Progenitor cell of endocrine pancreas (in vitro differentiated cells): ENCODE measurements at regions not wholly inside any gene's neighbourhood (a gene's known extent, or its start where the extent isn't known, plus 50 kb on each side); places are given as distances from the start of the nearest gene placed in this dataset.

Experiments
- DNase-seq: peaks from one replicate; pipeline ENCODE4 v3.0.0; 2021; ENCODE audit warnings: low spot score; ENCODE audit not compliant: unreplicated experiment
- H3K27ac Mint-ChIP-seq: 2 replicates; pipeline ENCODE4 v1.8.0; 2021; ENCODE audit warnings: mild to moderate bottlenecking, moderate library complexity, mixed read lengths
- H3K27me3 Mint-ChIP-seq: 2 replicates; pipeline ENCODE4 v1.8.0; 2021; ENCODE audit warnings: mixed read lengths
- H3K36me3 Mint-ChIP-seq: 2 replicates; pipeline ENCODE4 v1.8.0; 2022; ENCODE audit warnings: mixed read lengths; ENCODE audit not compliant: insufficient read depth
- H3K4me1 Mint-ChIP-seq: 2 replicates; pipeline ENCODE4 v1.8.0; 2021; ENCODE audit warnings: low read depth, mixed read lengths
- H3K4me3 Mint-ChIP-seq: 2 replicates; pipeline ENCODE4 v1.8.0; 2021; ENCODE audit warnings: low read depth, mild to moderate bottlenecking, moderate library complexity, mixed read lengths
- H3K9me3 Mint-ChIP-seq: 2 replicates; pipeline ENCODE4 v1.8.0; 2021; ENCODE audit warnings: low read depth, mixed read lengths
- TF ChIP-seq, protein P1 (sequence below): fragments of 200-600 bp; sonication (generic); IDR thresholded peaks from one replicate; pipeline ENCODE4 v1.5.0; 2021; ENCODE audit warnings: antibody characterized with exemption, mild to moderate bottlenecking; ENCODE audit not compliant: unreplicated experiment

DNA sequence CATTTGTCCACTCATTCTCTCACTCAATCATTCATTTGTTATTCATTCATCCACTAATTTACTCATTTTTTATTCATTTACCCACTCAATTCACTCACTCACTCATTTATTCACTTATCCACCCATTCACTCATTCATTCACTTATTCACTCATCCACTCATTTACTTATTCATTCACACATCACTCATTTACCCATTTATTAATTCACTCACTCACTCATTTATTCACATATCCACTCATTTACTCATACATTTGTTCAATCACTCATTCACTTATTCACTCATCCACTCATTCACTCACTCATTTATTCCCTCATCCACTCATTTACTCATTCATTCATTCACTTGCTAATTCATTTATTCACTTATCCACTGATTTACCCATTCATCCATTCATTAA is 129.1 kb downstream of the TTLL2 start:
- no peaks in the 10 kb centered on the region for H3K9me3 Mint-ChIP-seq
- no peak overlapping the region for H3K4me3 Mint-ChIP-seq
- no peak overlapping the region for H3K27ac Mint-ChIP-seq
- H3K4me1 Mint-ChIP-seq = peaks cover 9% of the 10 kb centered on the region
- TF ChIP-seq, protein P1, sequence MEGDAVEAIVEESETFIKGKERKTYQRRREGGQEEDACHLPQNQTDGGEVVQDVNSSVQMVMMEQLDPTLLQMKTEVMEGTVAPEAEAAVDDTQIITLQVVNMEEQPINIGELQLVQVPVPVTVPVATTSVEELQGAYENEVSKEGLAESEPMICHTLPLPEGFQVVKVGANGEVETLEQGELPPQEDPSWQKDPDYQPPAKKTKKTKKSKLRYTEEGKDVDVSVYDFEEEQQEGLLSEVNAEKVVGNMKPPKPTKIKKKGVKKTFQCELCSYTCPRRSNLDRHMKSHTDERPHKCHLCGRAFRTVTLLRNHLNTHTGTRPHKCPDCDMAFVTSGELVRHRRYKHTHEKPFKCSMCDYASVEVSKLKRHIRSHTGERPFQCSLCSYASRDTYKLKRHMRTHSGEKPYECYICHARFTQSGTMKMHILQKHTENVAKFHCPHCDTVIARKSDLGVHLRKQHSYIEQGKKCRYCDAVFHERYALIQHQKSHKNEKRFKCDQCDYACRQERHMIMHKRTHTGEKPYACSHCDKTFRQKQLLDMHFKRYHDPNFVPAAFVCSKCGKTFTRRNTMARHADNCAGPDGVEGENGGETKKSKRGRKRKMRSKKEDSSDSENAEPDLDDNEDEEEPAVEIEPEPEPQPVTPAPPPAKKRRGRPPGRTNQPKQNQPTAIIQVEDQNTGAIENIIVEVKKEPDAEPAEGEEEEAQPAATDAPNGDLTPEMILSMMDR = no peak
- no peak for DNase-seq
- no peaks in the 10 kb centered on the region for H3K27me3 Mint-ChIP-seq
- H3K36me3 Mint-ChIP-seq = no peaks in the 10 kb centered on the region

DNA sequence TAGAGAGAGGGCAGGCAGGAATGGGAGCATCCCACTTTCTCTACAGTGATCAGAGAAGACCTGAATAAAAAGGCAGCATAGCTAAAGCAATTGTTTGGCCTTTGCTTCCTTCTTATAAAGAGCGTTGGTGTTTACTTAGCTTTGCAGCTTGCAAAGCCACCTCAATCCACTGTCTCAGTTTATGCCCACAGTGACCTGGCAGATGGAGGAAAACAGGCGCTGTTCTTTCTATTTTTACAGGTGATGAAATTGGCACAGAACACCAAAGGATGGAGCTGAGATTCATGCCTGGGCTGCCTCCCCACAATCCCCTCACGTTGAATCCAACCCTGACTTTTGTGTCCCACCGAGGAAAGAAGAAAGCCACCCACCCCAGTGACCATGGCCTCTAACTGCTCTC is 130.5 kb downstream of the TTLL2 start:
- H3K9me3 Mint-ChIP-seq = no peaks in the 10 kb centered on the region
- no peak for DNase-seq
- H3K4me3 Mint-ChIP-seq = no peak overlapping the region
- H3K27me3 Mint-ChIP-seq = no peaks in the 10 kb centered on the region
- TF ChIP-seq, protein P1 = no peak
- no peaks in the 10 kb centered on the region for H3K36me3 Mint-ChIP-seq
- peaks cover 6% of the 10 kb centered on the region for H3K4me1 Mint-ChIP-seq
- H3K27ac Mint-ChIP-seq = no peak overlapping the region

DNA sequence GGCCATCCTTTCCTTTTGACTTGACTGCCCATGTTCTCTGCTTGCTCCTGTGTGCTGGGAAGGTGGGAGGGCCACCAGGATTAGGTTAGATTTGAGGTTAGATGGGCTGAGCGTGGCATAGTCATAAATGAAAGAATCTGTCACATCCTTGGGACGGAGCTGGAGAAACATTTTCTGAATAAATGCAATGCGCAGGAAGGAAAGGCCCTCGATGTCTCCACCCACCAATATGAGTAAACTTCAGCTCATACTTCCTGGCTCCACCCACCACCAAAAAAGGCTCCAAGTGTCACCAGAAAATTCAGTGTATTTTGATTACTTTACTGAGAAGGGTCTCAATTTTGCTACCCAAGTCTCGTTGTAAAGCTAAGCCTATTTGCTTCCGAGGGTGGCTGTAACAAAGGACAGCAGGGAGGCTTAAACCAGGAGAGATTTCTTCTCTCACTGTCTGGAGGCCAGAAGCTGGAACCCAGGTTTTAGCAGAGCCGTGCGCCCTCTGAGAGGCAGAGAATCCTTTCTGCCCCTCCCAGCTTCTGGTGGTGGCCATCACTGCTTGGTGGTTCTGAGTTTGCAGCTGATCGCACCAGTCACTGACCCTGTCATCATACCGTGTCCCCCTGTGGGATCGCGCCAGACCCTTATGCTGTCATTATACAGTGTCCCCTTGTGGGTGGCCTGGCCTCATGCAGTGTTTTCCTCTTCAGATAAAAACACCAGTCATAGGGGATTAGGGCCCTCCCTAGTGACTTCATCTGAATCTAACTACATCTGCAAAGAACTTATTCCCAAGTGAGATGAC is 137.8 kb downstream of the TTLL2 start:
- no peak for DNase-seq
- Mint-ChIP-seq H3K36me3 (no peaks in the 10 kb centered on the region), H3K9me3 (no peaks in the 10 kb centered on the region), H3K4me3 (no peak overlapping the region), H3K4me1 (peaks cover 3% of the 10 kb centered on the region), H3K27me3 (peaks cover 1% of the 10 kb centered on the region), H3K27ac (no peak overlapping the region)
- TF ChIP-seq, protein P1 = no peak

DNA sequence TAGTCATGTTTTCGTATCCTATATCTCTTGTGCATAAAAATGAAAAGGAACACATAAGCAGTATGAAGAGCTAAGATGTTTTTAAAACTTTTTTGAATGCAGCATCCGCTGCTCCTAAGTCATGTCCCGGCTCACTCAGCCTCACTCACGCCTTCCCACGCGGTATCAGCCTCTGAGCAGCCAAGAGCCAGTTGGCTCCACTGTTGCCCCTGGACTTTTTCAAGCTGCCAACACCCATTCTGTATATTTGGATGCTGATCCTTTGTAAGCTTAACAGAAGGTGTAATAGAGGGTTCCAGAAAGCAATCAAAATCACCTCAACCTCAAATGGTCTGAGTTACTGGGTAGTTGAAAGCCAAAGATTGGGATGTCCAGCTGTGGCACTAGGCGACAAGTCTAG is 139.3 kb downstream of the TTLL2 start:
- no peaks in the 10 kb centered on the region for H3K36me3 Mint-ChIP-seq
- no peak overlapping the region for H3K4me3 Mint-ChIP-seq
- no peaks in the 10 kb centered on the region for H3K9me3 Mint-ChIP-seq
- H3K27me3 Mint-ChIP-seq = peaks cover 2% of the 10 kb centered on the region
- TF ChIP-seq, protein P1 = no peak
- no peak overlapping the region for H3K27ac Mint-ChIP-seq
- no peak for DNase-seq
- H3K4me1 Mint-ChIP-seq = peaks cover 2% of the 10 kb centered on the region

DNA sequence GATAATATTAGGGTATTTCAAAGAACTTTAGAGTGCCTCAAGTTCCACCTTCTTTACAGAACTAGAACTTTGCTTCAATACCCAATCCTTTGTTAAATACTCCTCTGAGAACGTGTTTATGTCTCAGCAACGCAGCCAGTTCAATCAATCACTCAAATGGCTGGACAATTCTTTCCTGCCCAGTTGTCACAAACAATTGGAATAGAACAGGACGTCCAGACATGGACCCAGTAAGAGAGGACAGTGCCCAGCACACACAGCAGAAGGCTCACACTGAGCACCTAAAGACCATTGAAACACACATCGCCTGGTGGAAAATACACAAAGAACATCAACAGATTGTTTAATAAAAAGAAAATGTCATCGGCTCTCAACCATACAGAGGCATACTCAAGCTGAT is 140.6 kb downstream of the TTLL2 start:
- no peak for DNase-seq
- no peaks in the 10 kb centered on the region for H3K9me3 Mint-ChIP-seq
- no peak overlapping the region for H3K27ac Mint-ChIP-seq
- TF ChIP-seq, protein P1 = no peak
- no peaks in the 10 kb centered on the region for H3K36me3 Mint-ChIP-seq
- peaks cover 9% of the 10 kb centered on the region for H3K4me1 Mint-ChIP-seq
- peaks cover 7% of the 10 kb centered on the region for H3K27me3 Mint-ChIP-seq
- H3K4me3 Mint-ChIP-seq = no peak overlapping the region
